ENCODE measurements at regions not wholly inside any gene's neighbourhood (a gene's known extent, or its start where the extent isn't known, plus 50 kb on each side); places are given as distances from the start of the nearest gene placed in this dataset.
"Not testable (repeated sequence)": the region's sequence is repeated elsewhere in the genome, so short reads cannot be mapped to it uniquely, and the experiment has no call there.

GRCh38 chr14:38941488-38941887 lies 161.5 kb downstream of the SEC23A start:
- TF ChIP-seq, protein P1, sequence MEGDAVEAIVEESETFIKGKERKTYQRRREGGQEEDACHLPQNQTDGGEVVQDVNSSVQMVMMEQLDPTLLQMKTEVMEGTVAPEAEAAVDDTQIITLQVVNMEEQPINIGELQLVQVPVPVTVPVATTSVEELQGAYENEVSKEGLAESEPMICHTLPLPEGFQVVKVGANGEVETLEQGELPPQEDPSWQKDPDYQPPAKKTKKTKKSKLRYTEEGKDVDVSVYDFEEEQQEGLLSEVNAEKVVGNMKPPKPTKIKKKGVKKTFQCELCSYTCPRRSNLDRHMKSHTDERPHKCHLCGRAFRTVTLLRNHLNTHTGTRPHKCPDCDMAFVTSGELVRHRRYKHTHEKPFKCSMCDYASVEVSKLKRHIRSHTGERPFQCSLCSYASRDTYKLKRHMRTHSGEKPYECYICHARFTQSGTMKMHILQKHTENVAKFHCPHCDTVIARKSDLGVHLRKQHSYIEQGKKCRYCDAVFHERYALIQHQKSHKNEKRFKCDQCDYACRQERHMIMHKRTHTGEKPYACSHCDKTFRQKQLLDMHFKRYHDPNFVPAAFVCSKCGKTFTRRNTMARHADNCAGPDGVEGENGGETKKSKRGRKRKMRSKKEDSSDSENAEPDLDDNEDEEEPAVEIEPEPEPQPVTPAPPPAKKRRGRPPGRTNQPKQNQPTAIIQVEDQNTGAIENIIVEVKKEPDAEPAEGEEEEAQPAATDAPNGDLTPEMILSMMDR (conservative IDR thresholded peaks at IDR 0.05; ENCODE audit: low read depth, low read length) = no peak
- no peak for DNase-seq (ENCODE audit: low read depth)
- no peak overlapping the region for H3K4me3 ChIP-seq (ENCODE audit: low read depth, low read length)

DNA sequence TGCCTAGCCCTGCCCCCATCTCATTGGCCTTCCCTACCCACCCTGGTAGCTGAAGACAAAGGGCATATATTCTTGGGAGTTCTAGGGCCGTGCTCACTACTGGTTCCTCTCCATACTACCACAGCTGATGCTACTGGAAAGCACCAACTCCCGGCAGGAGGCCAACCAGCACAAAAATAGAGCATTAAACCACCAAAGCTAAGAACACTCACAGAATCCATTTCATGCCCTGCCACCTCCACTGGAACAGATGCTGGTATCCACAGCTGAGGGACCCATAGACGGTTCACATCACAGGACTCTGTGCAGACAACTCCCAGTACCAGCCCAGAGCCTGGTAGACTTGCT lies 170.4 kb downstream of the SEC23A start:
- not testable (repeated sequence) for H3K4me3 ChIP-seq (ENCODE audit: low read depth, low read length); DNase-seq (ENCODE audit: low read depth)

DNA sequence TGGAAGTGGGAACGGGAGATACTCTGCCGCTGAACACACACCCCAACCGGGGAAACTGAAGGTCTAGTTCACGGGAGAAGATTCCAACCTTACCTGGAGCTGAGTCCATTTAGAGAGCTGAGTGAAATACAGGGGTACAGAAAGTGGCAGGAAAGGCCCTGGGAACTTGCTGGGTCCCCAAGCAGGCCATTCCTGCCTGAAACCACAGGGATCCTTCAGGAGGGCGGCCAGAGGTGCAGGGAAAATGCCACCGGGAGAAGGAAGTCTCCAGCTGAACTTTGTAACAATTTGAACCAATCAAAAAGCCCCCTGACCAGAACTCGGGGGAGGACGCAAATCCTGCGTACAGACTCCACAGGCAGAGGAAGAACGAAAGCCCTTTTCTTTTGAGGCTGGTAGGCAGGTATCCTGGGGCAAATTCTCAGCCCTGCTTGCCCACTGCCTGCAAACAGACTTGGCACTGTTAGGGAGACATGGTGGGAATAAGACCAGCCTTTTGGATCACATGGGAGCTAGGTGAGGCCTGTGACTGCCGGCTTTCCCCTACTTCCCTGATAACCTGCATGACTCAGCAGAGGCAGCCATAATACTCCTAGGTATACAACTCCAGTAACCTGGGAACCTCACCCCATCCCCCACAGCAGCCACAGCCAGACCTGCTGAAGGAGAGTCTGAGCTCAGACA lies 170.9 kb downstream of the SEC23A start:
- no peak overlapping the region for H3K4me3 ChIP-seq (ENCODE audit: low read depth, low read length)
- TF ChIP-seq, protein P1 (conservative IDR thresholded peaks at IDR 0.05; ENCODE audit: low read depth, low read length) = no peak
- DNase-seq (ENCODE audit: low read depth) = no peak

DNA sequence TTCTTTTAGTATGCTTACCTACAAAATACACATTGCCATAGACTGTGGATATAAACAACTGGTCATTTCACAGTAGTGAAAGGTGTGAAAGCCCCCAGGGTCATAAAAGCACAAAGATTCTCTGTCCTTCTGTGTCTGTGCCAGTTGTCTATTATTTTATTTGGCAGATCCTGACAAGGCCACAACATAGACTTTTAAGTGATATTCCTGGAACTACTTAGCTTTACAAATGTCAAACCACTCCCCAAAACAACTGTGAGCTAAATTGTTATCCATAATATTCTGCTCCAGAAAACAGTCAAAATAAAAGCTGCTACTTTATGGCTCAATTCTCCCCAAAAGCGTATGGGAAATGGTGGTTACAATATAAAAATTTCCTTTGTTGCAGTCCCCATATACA lies 172.1 kb downstream of the SEC23A start:
- H3K4me3 ChIP-seq (ENCODE audit: low read depth, low read length) = no peak overlapping the region
- TF ChIP-seq, protein P1 (conservative IDR thresholded peaks at IDR 0.05; ENCODE audit: low read depth, low read length) = no peak
- no peak for DNase-seq (ENCODE audit: low read depth)

- no peak for DNase-seq (ENCODE audit: low read depth)
- no peak overlapping the region for H3K4me3 ChIP-seq (ENCODE audit: low read depth, low read length)
- TF ChIP-seq, protein P1 (conservative IDR thresholded peaks at IDR 0.05; ENCODE audit: low read depth, low read length) = no peak
Observed at GRCh38 chr14:38930022-38930421, 173.0 kb downstream of the SEC23A start.

GRCh38 chr14:38929416-38929815 lies 173.6 kb downstream of the SEC23A start:
- H3K4me3 ChIP-seq (ENCODE audit: low read depth, low read length) = no peak overlapping the region
- DNase-seq (ENCODE audit: low read depth) = no peak
- TF ChIP-seq, protein P1 (conservative IDR thresholded peaks at IDR 0.05; ENCODE audit: low read depth, low read length) = no peak

DNA sequence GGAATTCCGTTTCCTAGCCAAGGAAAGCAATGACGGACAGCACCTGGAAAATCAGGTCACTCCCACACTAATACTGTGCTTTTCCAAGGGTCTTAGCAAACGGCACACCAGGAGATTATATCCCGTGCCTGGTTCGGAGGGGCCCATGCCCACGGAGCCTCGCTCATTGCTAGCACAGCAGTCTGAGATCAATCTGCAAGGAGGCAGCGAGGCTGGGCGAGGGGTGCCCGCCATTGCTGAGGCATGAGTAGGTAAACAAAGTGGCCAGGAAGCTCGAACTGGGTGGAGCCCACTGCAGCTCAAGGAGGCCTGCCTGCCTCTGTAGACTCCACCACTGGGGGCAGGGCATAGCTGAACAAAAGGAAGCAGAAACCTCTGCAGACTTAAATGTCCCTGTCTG lies 181.1 kb downstream of the SEC23A start:
- H3K4me3 ChIP-seq (ENCODE audit: low read depth, low read length); DNase-seq (ENCODE audit: low read depth): not testable (repeated sequence)

DNA sequence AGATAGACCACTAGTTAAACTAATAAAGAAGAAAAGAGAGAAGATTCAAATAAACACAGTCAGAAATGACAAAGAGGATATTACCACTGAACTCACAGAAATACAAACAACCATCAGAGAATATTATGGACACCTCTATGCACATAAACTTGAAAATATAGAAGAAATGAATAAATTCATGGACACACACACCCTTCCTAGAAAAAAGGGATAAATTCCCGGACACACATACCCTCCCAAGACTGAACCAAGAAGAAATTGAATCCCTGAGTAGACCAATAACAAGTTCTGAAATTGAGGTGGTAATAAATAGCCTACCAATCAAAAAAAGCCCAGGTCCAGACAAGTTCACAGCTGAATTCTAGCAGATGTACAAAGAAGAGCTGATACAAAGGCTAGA lies 187.9 kb downstream of the SEC23A start:
- TF ChIP-seq, protein P1 (conservative IDR thresholded peaks at IDR 0.05; ENCODE audit: low read depth, low read length) = no peak

More for the DNA sequence above, 187.9 kb downstream of the SEC23A start:
- DNase-seq (ENCODE audit: low read depth) = no peak
- H3K4me3 ChIP-seq (ENCODE audit: low read depth, low read length) = no peak overlapping the region

Data from epithelial cell of proximal tubule (primary cell).